H1 (cell line): ENCODE measurements at regions not wholly inside any gene's neighbourhood (a gene's known extent, or its start where the extent isn't known, plus 50 kb on each side); places are given as distances from the start of the nearest gene placed in this dataset.
A peak's percentile ranks its signal among the peaks of the same experiment; 100 is the strongest.

ENCODE experiments used
- CTCF ChIA-PET: fragments of 300-600 bp; sonication (Branson Sonifier 250); formaldehyde crosslinking; loops from one replicate; lab custom pipeline; 2021; ENCODE audit not compliant: partially characterized antibody; lab: Charles Lee
- POLR2A ChIA-PET: fragments of 300-600 bp; sonication (Branson Sonifier 250); formaldehyde crosslinking; loops from one replicate; lab custom pipeline; 2021; ENCODE audit warnings: inconsistent platforms; ENCODE audit not compliant: partially characterized antibody; lab: Charles Lee
- DNase-seq, 2 experiments: peaks; one replicate each; pipeline versions ENCODE4 v3.0.0 to v3.0.0-alpha.2; 2010 to 2022; ENCODE audit warnings: low spot score in 2 of 2, low read depth in 1 of 2, mixed read lengths in 1 of 2
- FAIRE-seq: peaks from 2 replicates; lab custom pipeline; 2011; peaks lifted over from hg19 to GRCh38; lab: Jason Lieb, UNC
- H2AFZ ChIP-seq: 2 replicates; pipeline ENCODE4 v1.8.1; 2012; ENCODE audit warnings: low read length, inconsistent platforms
- H2AK5ac ChIP-seq: 2 replicates; pipeline ENCODE4 v1.6.1; 2013; ENCODE audit warnings: low read depth, low read length
- H2BK120ac ChIP-seq: replicated peaks from 2 replicates; pipeline ENCODE3; 2013; ENCODE audit warnings: low read depth, low read length, inconsistent platforms
- H2BK12ac ChIP-seq: 2 replicates; pipeline ENCODE4 v1.6.1; 2013; ENCODE audit warnings: low read depth, low read length
- H2BK15ac ChIP-seq: 2 replicates; pipeline ENCODE4 v1.6.1; 2013; ENCODE audit warnings: low read length
- H2BK20ac ChIP-seq: 2 replicates; pipeline ENCODE4 v1.6.1; 2013; ENCODE audit warnings: low read length
- H2BK5ac ChIP-seq: 2 replicates; pipeline ENCODE4 v1.6.1; 2013; ENCODE audit warnings: low read depth, low read length
- H3K14ac ChIP-seq: 2 replicates; pipeline ENCODE4 v1.6.1; 2013; ENCODE audit warnings: inconsistent platforms; ENCODE audit not compliant: insufficient read length
- H3K18ac ChIP-seq: 2 replicates; pipeline ENCODE4 v1.6.1; 2013; ENCODE audit warnings: low read length; ENCODE audit errors: extremely low read depth
- H3K23ac ChIP-seq: 2 replicates; pipeline ENCODE4 v1.6.1; 2013; ENCODE audit warnings: inconsistent platforms; ENCODE audit not compliant: insufficient read length
- H3K23me2 ChIP-seq: 2 replicates; pipeline ENCODE4 v1.6.1; 2013; ENCODE audit warnings: low read depth, low read length
- H3K27ac ChIP-seq: 2 replicates; pipeline ENCODE4 v1.6.1; 2011; ENCODE audit warnings: low read depth, low read length, inconsistent platforms
- H3K27me3 ChIP-seq, 4 experiments: replicated peaks in 1 of 4; 1 replicate in 1 of 4; 2 replicates in 3 of 4; pipeline versions ENCODE4 v1.6.1 to v1.8.1; 2011 to 2013; ENCODE audit warnings: low read length in 3 of 4, mild to moderate bottlenecking in 3 of 4, inconsistent platforms in 2 of 4, mixed read lengths in 2 of 4, moderate library complexity in 1 of 4; ENCODE audit not compliant: control insufficient read depth in 3 of 4, insufficient read depth in 3 of 4; ENCODE audit errors: extremely low read depth in 1 of 4
- H3K36me3 ChIP-seq, 4 experiments: 2 replicates each; pipeline versions ENCODE4 v1.6.1 to v1.8.1; 2011 to 2013; ENCODE audit warnings: mild to moderate bottlenecking in 4 of 4, low read length in 3 of 4, moderate library complexity in 2 of 4, control low read depth in 1 of 4, inconsistent platforms in 1 of 4; ENCODE audit not compliant: insufficient read depth in 4 of 4, control insufficient read depth in 2 of 4
- H3K4ac ChIP-seq: replicated peaks from 2 replicates; pipeline ENCODE3; 2013; ENCODE audit warnings: low read length, low read depth, mixed read lengths, inconsistent platforms; ENCODE audit not compliant: insufficient read length
- H3K4me1 ChIP-seq, 4 experiments: replicated peaks in 1 of 4; 1 replicate in 1 of 4; 2 replicates in 3 of 4; pipeline versions ENCODE4 v1.6.1 to v1.8.1; 2011 to 2013; ENCODE audit warnings: low read length in 3 of 4, inconsistent platforms in 2 of 4, mixed read lengths in 1 of 4; ENCODE audit not compliant: insufficient read depth in 4 of 4, control insufficient read depth in 3 of 4
- H3K4me2 ChIP-seq, 2 experiments: 2 replicates each; pipeline versions ENCODE4 v1.6.1 to v1.8.1; 2011 to 2013; ENCODE audit warnings: low read depth in 2 of 2, low read length in 2 of 2, control low read depth in 1 of 2, inconsistent platforms in 1 of 2, mild to moderate bottlenecking in 1 of 2; ENCODE audit not compliant: insufficient read depth in 1 of 2
- H3K4me3 ChIP-seq, 4 experiments: fragments of 200-600, 300-600 bp in 1 of 4; sonication (generic), shearing (Covaris generic), sonication (Bioruptor Twin) in 1 of 4; 2 replicates each; pipeline versions ENCODE4 v1.5.1 to v1.8.1; 2011 to 2016; ENCODE audit warnings: low read length in 4 of 4, low read depth in 3 of 4, control low read depth in 2 of 4, inconsistent platforms in 2 of 4, mild to moderate bottlenecking in 2 of 4, mixed read lengths in 1 of 4, moderate library complexity in 1 of 4; ENCODE audit not compliant: insufficient read depth in 2 of 4; ENCODE audit errors: extremely low read depth in 1 of 4
- H3K56ac ChIP-seq: replicated peaks from 2 replicates; pipeline ENCODE3; 2013; ENCODE audit warnings: low read depth, mild to moderate bottlenecking, mixed read lengths, low read length, inconsistent platforms; ENCODE audit not compliant: insufficient read length
- H3K79me1 ChIP-seq: 2 replicates; pipeline ENCODE4 v1.6.1; 2013; ENCODE audit warnings: low read depth, low read length, control low read depth
- H3K79me2 ChIP-seq, 2 experiments: 2 replicates each; pipeline versions ENCODE4 v1.6.1 to v1.8.1; 2012 to 2013; ENCODE audit warnings: low read length in 2 of 2, mild to moderate bottlenecking in 2 of 2, inconsistent platforms in 1 of 2; ENCODE audit not compliant: insufficient read depth in 2 of 2, control insufficient read depth in 1 of 2
- H3K9ac ChIP-seq, 4 experiments: replicated peaks in 1 of 4; 1 replicate in 1 of 4; 2 replicates in 3 of 4; pipeline versions ENCODE4 v1.6.1 to v1.8.1; 2011 to 2013; ENCODE audit warnings: low read depth in 3 of 4, low read length in 3 of 4, control low read depth in 2 of 4, mild to moderate bottlenecking in 2 of 4, moderate library complexity in 2 of 4, inconsistent platforms in 1 of 4; ENCODE audit errors: extremely low read depth in 1 of 4
- H3K9me3 ChIP-seq, 2 experiments: 2 replicates each; pipeline versions ENCODE4 v1.6.1 to v1.8.1; 2012 to 2013; ENCODE audit warnings: mild to moderate bottlenecking in 2 of 2, moderate library complexity in 2 of 2, control low read depth in 1 of 2, inconsistent platforms in 1 of 2, low read depth in 1 of 2, low read length in 1 of 2, mixed read lengths in 1 of 2; ENCODE audit not compliant: insufficient read depth in 2 of 2
- H4K20me1 ChIP-seq, 2 experiments: replicated peaks in 1 of 2; 2 replicates each; pipeline versions ENCODE3 to v1.8.1; 2011 to 2013; ENCODE audit warnings: inconsistent platforms in 2 of 2, low read length in 2 of 2, mild to moderate bottlenecking in 1 of 2; ENCODE audit not compliant: insufficient read depth in 2 of 2, control insufficient read depth in 1 of 2
- H4K5ac ChIP-seq: 2 replicates; pipeline ENCODE4 v1.6.1; 2013; ENCODE audit warnings: low read length, low read depth, mixed read lengths, inconsistent platforms; ENCODE audit not compliant: insufficient read length
- H4K8ac ChIP-seq: 2 replicates; pipeline ENCODE4 v1.8.0; 2013; ENCODE audit warnings: mild to moderate bottlenecking, moderate library complexity, low read length, inconsistent platforms; ENCODE audit not compliant: insufficient read depth; ENCODE audit errors: extremely low read depth
- H4K91ac ChIP-seq: replicated peaks from 2 replicates; pipeline ENCODE3; 2013; ENCODE audit warnings: low read length, mixed read lengths, inconsistent platforms; ENCODE audit not compliant: insufficient read length
- ASH2L ChIP-seq: fragments of 200-600, 300-600 bp; sonication (generic); IDR thresholded peaks from one replicate; pipeline ENCODE4 v1.7.1; 2017; ENCODE audit warnings: low read length
- BACH1 ChIP-seq: IDR thresholded peaks from 2 replicates; pipeline ENCODE4 v1.6.1; 2012; ENCODE audit warnings: low read length, improper control_type of control experiment
- GTF2F1 ChIP-seq: IDR thresholded peaks from 2 replicates; pipeline ENCODE4 v1.6.1; 2012; ENCODE audit warnings: low read depth, low read length, improper control_type of control experiment, borderline replicate concordance
- KDM1A ChIP-seq: fragments of 200-600, 300-600 bp; sonication (generic); IDR thresholded peaks from 2 replicates; pipeline ENCODE4 v1.7.1; 2016; ENCODE audit warnings: mild to moderate bottlenecking, low read length, borderline replicate concordance
- SUZ12 ChIP-seq: fragments of 200-600 bp; sonication (generic); IDR thresholded peaks from 2 replicates; pipeline ENCODE4 v1.6.1; 2012; ENCODE audit warnings: mild to moderate bottlenecking, inconsistent platforms, low read length, moderate library complexity, mixed read lengths
- WGBS, 2 experiments: shearing (Covaris generic) in 1 of 2; methylation state at CpG; one replicate each; pipeline versions ENCODE4 v1.1.6 to v1.1.7; 2013 to 2015; ENCODE audit warnings: low lambda C conversion rate in 2 of 2, mixed read lengths in 2 of 2, inconsistent platforms in 1 of 2, low coverage in 1 of 2, missing lambda C conversion rate in 1 of 2; ENCODE audit not compliant: insufficient replicate concordance in 2 of 2, insufficient coverage in 1 of 2, insufficient read length in 1 of 2; ENCODE audit errors: extremely low coverage in 1 of 2, missing lambda C conversion rate in 1 of 2; 5-methylcytosine and 5-hydroxymethylcytosine counted together
- TF ChIP-seq, protein P1 (sequence below), 3 experiments: IDR thresholded peaks; 1 replicate in 2 of 3; 2 replicates in 1 of 3; pipeline versions ENCODE4 v1.5.1 to v1.6.1; 2011; ENCODE audit warnings: low read length in 3 of 3, mild to moderate bottlenecking in 3 of 3, inconsistent platforms in 2 of 3, low read depth in 1 of 3, moderate library complexity in 1 of 3; ENCODE audit not compliant: insufficient read depth in 1 of 3; ENCODE audit errors: control extremely low read depth in 1 of 3

- Histone ChIP-seq H3K4me3 (no peak overlapping the region), H2BK120ac (no peak overlapping the region), H3K9me3 (no peaks in the 10 kb centered on the region), H3K23ac (no peak overlapping the region), H3K79me1 (no peaks in the 10 kb centered on the region), H2BK5ac (no peak overlapping the region), H3K4me2 (no peak overlapping the region), H3K27me3 (peaks cover 0 to 7% (median 2%) of the 10 kb centered on the region in 4 experiments; a peak in 2 of 7 replicates), H2AFZ (no peak overlapping the region), H4K91ac (no peak overlapping the region), H3K79me2 (no peaks in the 10 kb centered on the region), H3K56ac (no peak overlapping the region), H3K18ac (no peak overlapping the region), H3K23me2 (peaks cover 3% of the 10 kb centered on the region; the same call in 1 of the 2 replicates), H3K36me3 (no peaks in the 10 kb centered on the region), H3K4me1 (peaks cover 0 to 35% (median 14%) of the 10 kb centered on the region in 4 experiments; a peak in 6 of 7 replicates), H2BK12ac (0 out of 2 replicates have a peak overlapping the region, but pooled peaks have one; percentile 23), H3K14ac (no peak overlapping the region), H4K20me1 (no peaks in the 10 kb centered on the region), H4K5ac (no peak overlapping the region), H3K9ac (no peak overlapping the region), H2BK20ac (no peak overlapping the region), H2AK5ac (no peak overlapping the region), H2BK15ac (no peak overlapping the region), H3K27ac (no peak overlapping the region), H4K8ac (no peak overlapping the region), H3K4ac (no peak overlapping the region)
- no peak for DNase-seq
- ChIA-PET POLR2A (interaction anchor here (2.4 to 2.7 kb wide), 2 partner anchors 124 to 199 kb away, joined by 6 to 8 read pairs; partner anchors contain the start of genes ADAM17 and YWHAQ), CTCF (interaction anchor here (0.7 to 5.0 kb wide), 4 partner anchors 11 to 83 kb away, joined by 3 to 39 read pairs (median 4); no protein-coding TSS in a partner anchor)
- no peak for FAIRE-seq
- WGBS, 2 experiments: 94% methylated on average over 6 of the region's 6 CpGs; no CpG with 5 or more reads in 1 of the 2 experiments
- TF ChIP-seq BACH1: no peak
- TF ChIP-seq SUZ12: no peak
- no peak for TF ChIP-seq KDM1A
- TF ChIP-seq, protein P1, sequence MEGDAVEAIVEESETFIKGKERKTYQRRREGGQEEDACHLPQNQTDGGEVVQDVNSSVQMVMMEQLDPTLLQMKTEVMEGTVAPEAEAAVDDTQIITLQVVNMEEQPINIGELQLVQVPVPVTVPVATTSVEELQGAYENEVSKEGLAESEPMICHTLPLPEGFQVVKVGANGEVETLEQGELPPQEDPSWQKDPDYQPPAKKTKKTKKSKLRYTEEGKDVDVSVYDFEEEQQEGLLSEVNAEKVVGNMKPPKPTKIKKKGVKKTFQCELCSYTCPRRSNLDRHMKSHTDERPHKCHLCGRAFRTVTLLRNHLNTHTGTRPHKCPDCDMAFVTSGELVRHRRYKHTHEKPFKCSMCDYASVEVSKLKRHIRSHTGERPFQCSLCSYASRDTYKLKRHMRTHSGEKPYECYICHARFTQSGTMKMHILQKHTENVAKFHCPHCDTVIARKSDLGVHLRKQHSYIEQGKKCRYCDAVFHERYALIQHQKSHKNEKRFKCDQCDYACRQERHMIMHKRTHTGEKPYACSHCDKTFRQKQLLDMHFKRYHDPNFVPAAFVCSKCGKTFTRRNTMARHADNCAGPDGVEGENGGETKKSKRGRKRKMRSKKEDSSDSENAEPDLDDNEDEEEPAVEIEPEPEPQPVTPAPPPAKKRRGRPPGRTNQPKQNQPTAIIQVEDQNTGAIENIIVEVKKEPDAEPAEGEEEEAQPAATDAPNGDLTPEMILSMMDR (IDR thresholded peaks at IDR 0.05; ENCODE audit: control extremely low read depth in 1 of 3, insufficient read depth in 1 of 3, low read depth in 1 of 3, low read length in 3 of 3): no peak
- no peak for TF ChIP-seq GTF2F1
- TF ChIP-seq ASH2L: no peak
These were observed 88.8 kb upstream of the TAF1B start for GRCh38 chr2:9754532-9754887.
